Amygdala (tissue), 56 donors: ENCODE measurements at regions not wholly inside any gene's neighbourhood (a gene's known extent, or its start where the extent isn't known, plus 50 kb on each side); places are given as distances from the start of the nearest gene placed in this dataset.

Source experiments
- DNase-seq, 56 donors: peaks; one replicate each; lab custom pipeline; 2025; lab: John Stamatoyannopoulos, UW

DNA sequence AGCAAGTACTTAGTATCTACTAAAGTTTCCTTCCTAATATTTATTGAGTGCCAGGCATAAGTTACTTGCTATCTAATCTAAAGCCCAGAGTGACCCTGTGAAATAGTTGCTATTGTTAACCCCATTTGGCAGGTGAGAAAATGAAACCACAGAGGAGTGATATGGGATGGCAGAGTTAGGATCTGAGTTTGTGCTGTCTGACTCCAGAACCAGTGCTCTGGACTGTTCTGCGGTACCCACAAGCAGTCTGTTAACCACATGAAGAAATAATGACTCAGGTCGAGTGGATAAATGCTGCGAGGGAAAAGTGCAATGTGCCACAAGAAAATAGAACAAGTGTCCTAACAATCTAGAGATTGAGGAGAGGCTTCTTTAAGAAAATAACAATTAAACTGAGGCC is 60.7 kb upstream of the GZMB start:
- DNase-seq: no peak

- DNase-seq: no peak
Measured at GRCh38 chr14:24693983-24694382, 60.0 kb upstream of the GZMB start.

GRCh38 chr14:24693353-24693737 is 59.4 kb upstream of the GZMB start:
- DNase-seq: no peak

- DNase-seq: no peak
Measured at GRCh38 chr14:24692382-24693352, 58.7 kb upstream of the GZMB start.

- no peak for DNase-seq
Measured at GRCh38 chr14:24690492-24690891, 56.5 kb upstream of the GZMB start.

DNA sequence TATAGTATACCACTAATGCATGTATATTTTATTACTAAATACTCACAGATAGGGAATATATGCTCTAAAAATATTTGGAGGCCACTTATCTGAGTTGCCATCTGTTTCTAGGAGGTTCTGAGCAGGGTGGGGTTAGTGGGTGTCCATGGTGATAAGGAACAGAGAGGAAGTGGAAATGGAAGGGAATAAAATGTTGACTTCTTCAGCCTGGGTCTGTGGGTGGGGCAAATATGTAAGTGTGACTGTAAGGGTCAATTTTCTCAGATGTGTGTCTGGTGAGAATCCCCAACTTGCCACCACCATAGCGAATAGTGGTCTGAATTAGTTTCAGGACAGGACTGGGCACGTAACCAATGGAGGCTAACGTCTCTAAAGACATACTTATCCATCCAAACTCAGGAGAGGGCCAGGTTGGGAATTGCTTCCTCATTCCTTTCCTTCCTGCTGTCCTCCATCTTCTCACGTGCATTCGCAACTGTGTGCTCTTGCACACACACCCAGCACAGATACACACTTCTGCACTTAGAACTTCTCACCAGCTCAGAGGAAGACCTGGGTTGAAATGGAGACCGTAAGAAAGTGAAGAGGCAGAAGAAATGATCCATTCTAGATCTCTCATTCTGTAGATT is 54.2 kb upstream of the GZMB start:
- DNase-seq: no peak
